ENCODE measurements at regions not wholly inside any gene's neighbourhood (a gene's known extent, or its start where the extent isn't known, plus 50 kb on each side); places are given as distances from the start of the nearest gene placed in this dataset.
"Not testable (repeated sequence)": the region's sequence is repeated elsewhere in the genome, so short reads cannot be mapped to it uniquely, and the experiment has no call there.

DNA sequence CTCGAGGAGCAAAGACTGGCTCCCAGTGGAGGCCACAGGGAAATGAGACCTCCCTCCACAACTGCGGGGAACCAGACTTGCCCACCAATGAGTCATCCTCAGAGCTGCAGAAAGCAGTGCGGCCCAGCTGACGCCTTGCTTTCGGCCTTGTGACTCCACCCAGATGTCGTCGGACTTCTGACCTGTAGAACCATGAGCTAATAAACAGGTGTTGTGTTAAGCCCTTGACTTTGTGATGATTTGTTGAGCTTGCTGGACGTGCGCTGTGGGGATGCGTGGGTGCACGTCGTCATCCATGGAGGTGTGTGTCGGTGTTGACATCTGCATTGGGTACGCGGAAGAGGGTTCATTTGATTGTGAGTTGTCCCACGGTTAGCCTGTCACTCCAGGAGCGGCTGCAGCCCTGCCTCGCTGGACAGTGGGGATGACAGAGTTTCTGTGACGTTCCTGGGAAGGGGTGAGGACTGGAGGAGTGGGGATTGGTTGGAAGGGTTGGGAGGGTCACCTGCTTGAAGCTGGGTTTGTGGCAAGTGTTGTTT is 154.1 kb downstream of the SH3BP4 start:
- DNase-seq (ENCODE audit: insufficient read length, low spot score) = no peak
- no peak for FAIRE-seq
- TF ChIP-seq POLR2A (IDR thresholded peaks at IDR 0.05; ENCODE audit: low read depth, low read length) (no peak), SPI1 (IDR thresholded peaks at IDR 0.05; ENCODE audit: low read depth, low read length) (no peak), PAX5 (IDR thresholded peaks at IDR 0.05; ENCODE audit: insufficient read depth, low read length, severe bottlenecking) (no peak), TAF1 (IDR thresholded peaks at IDR 0.05; ENCODE audit: low read depth, low read length) (no peak), POLR2AphosphoS5 (IDR thresholded peaks at IDR 0.05; ENCODE audit: low read depth, low read length) (no peak), POU2F2 (IDR thresholded peaks at IDR 0.05; ENCODE audit: low read depth, low read length) (no peak)

DNA sequence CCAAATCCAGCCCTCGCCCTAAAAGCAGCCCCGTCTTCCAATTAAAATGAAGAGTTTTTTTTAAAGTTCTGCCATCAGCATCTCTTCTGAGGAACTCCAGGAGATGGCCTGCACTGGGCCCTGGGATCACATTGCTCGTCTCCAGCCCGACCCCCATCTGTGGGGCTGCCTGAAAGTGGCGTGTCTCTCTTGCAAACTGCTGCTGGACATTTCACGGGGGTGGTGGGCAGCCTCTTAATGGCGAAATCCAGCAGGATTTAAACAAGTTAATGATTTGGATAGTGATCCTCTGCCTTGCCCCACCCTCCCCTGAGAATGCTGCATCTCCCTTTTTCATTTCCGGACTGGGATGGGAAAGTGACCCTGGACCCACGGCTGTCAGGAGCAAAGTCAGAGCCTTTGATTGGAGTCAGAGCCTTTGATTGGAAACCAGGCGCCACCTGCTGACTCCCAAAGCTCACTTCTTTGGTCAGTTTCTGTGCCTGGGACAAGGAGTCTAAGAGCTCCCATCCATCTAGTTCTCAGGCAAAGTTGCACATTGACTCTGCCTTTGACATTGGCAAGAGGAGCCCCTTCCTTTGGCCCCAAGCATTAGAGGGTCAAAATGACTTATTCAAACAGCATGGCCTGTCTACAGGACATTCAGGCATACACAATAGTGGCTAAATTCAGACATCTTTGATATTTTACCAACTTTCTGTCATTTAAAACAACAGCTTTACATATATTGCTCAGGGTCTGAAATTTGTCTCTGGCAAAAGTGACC is 155.2 kb downstream of the SH3BP4 start:
- TF ChIP-seq PAX5 (IDR thresholded peaks at IDR 0.05; ENCODE audit: insufficient read depth, low read length, severe bottlenecking) (no peak), POLR2AphosphoS5 (IDR thresholded peaks at IDR 0.05; ENCODE audit: low read depth, low read length) (no peak), POU2F2 (IDR thresholded peaks at IDR 0.05; ENCODE audit: low read depth, low read length) (no peak), TAF1 (IDR thresholded peaks at IDR 0.05; ENCODE audit: low read depth, low read length) (no peak)
- peak; percentile 18 for DNase-seq (ENCODE audit: insufficient read length, low spot score)
- no peak for FAIRE-seq

DNA sequence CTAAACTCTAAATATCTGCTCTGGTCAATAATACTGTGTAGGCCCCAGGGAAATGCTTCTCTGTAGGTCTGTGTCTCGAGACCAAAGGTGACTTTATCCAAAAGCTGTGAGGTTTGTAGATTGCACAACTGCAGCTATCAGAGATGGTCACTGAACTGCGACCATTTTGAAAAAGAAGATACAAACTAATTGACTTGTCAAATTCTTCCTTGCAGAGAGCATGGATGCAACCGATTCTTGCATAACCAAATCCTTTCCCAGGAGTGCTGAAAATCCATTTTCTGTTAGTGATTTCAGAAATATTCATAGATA is 155.8 kb downstream of the SH3BP4 start:
- TF ChIP-seq SPI1 (IDR thresholded peaks at IDR 0.05; ENCODE audit: low read depth, low read length) (no peak), TAF1 (IDR thresholded peaks at IDR 0.05; ENCODE audit: low read depth, low read length) (no peak), PAX5 (IDR thresholded peaks at IDR 0.05; ENCODE audit: insufficient read depth, low read length, severe bottlenecking) (no peak), POLR2AphosphoS5 (IDR thresholded peaks at IDR 0.05; ENCODE audit: low read depth, low read length) (no peak), POLR2A (IDR thresholded peaks at IDR 0.05; ENCODE audit: low read depth, low read length) (no peak), POU2F2 (IDR thresholded peaks at IDR 0.05; ENCODE audit: low read depth, low read length) (no peak)
- FAIRE-seq = no peak
- DNase-seq (ENCODE audit: insufficient read length, low spot score) = no peak

DNA sequence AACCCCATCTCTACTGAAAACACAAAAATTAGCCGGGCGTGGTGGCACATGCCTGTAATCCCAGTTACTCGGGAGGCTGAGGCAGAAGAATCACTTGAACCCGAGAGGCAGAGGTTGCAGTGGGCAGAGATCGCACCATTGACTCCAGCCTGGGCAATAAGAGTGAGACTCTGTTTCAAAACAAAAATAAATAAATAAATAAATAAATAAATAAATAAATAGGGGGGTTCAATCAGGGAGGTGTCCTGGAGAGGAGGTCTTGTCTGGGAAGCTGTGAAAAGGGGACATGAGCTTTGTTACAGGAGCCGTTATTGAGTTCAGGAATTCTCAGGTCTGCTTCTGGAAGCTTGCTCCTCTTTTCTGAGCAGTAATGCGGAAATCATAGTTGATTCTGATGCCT is 157.7 kb downstream of the SH3BP4 start:
- not testable (repeated sequence) for DNase-seq (ENCODE audit: insufficient read length, low spot score); FAIRE-seq

DNA sequence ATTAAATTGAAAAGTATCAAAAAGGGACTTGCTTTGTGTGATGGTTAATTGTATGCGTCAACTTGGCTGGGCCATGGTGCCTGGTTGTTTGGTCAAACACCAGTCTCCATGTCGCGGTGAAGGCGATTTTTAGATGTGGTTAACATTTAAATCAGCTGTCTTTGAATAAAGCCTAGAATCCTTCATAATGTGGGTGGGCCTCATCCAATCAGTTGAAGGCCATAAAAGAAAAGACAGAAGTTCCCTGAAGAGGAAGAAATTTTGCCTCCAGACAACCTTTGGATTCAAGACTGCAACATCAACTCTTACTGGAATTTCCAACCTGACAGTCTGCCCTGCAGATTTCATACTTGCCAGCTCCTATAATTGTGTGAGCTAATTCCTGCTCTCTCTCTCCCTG is 160.5 kb downstream of the SH3BP4 start:
- FAIRE-seq (no peak), DNase-seq (ENCODE audit: insufficient read length, low spot score) (no peak)
- TF ChIP-seq SPI1 (IDR thresholded peaks at IDR 0.05; ENCODE audit: low read depth, low read length) (no peak), POU2F2 (IDR thresholded peaks at IDR 0.05; ENCODE audit: low read depth, low read length) (no peak), TAF1 (IDR thresholded peaks at IDR 0.05; ENCODE audit: low read depth, low read length) (no peak), PAX5 (IDR thresholded peaks at IDR 0.05; ENCODE audit: insufficient read depth, low read length, severe bottlenecking) (no peak), POLR2A (IDR thresholded peaks at IDR 0.05; ENCODE audit: low read depth, low read length) (no peak), POLR2AphosphoS5 (IDR thresholded peaks at IDR 0.05; ENCODE audit: low read depth, low read length) (no peak)

DNA sequence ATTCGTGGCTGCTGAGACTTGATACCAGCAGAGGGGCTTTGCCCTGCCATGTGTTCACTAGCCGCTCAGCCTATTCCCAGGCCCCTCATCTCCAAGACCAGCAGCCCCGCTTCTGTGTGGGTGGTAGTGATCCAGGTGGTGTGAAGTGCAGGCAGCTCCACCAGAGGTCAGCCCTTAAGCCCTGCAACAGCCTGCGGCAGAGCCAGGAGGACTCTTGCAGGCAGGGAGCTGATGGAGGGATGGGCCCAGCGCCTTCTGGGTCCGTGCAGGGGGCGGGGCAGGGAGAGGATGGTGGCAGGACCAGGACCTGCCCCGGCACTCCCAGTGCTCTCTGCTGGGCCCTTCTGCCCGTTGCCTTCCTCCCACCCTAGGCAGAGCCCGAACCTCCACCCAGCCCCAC is 162.0 kb downstream of the SH3BP4 start:
- no peak for DNase-seq (ENCODE audit: insufficient read length, low spot score)
- no peak for FAIRE-seq
- TF ChIP-seq POLR2A (IDR thresholded peaks at IDR 0.05; ENCODE audit: low read depth, low read length) (no peak), TAF1 (IDR thresholded peaks at IDR 0.05; ENCODE audit: low read depth, low read length) (no peak), PAX5 (IDR thresholded peaks at IDR 0.05; ENCODE audit: insufficient read depth, low read length, severe bottlenecking) (no peak), POU2F2 (IDR thresholded peaks at IDR 0.05; ENCODE audit: low read depth, low read length) (no peak), SPI1 (IDR thresholded peaks at IDR 0.05; ENCODE audit: low read depth, low read length) (no peak), POLR2AphosphoS5 (IDR thresholded peaks at IDR 0.05; ENCODE audit: low read depth, low read length) (no peak)

DNA sequence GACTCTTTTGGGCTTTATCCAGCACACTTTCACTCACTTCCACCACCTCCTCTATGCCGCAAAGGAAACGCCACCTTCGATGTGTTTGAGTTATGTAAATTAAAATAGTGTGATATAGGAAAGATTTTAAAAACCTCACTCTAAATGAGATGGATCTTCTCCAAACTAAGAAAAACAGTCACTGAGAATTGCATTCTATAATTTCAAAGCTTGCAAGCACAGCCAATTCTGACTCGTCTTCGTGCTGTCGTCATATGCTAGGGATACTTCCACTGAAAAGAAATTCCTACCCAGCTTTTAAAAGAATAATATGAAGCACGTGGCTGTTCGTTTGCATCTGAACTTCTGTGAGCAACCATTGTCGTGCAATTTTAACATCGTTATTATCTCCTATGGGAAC is 162.5 kb downstream of the SH3BP4 start:
- TF ChIP-seq POLR2AphosphoS5 (IDR thresholded peaks at IDR 0.05; ENCODE audit: low read depth, low read length) (no peak), POLR2A (IDR thresholded peaks at IDR 0.05; ENCODE audit: low read depth, low read length) (no peak), SPI1 (IDR thresholded peaks at IDR 0.05; ENCODE audit: low read depth, low read length) (no peak), PAX5 (IDR thresholded peaks at IDR 0.05; ENCODE audit: insufficient read depth, low read length, severe bottlenecking) (no peak), POU2F2 (IDR thresholded peaks at IDR 0.05; ENCODE audit: low read depth, low read length) (no peak), TAF1 (IDR thresholded peaks at IDR 0.05; ENCODE audit: low read depth, low read length) (no peak)
- no peak for DNase-seq (ENCODE audit: insufficient read length, low spot score)
- FAIRE-seq = no peak

DNA sequence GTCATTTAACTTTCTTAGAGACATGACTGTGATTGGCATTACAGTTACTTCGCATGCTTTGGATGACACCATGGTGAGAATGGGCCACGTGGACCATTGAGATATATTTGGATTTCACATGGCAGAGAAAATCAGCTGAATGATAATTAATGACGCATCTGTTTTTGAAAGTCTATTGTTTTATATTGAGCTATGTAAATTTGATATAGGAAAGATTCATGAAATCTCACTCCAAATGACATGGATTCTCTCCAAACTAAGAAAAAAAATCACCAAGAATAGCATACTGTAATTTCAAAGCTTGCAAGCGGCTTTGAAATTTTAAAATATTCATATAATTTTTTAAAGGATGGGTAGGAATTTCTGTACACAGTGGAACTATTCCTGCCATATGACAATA is 163.7 kb downstream of the SH3BP4 start:
- TF ChIP-seq TAF1 (IDR thresholded peaks at IDR 0.05; ENCODE audit: low read depth, low read length) (no peak), POLR2AphosphoS5 (IDR thresholded peaks at IDR 0.05; ENCODE audit: low read depth, low read length) (no peak), POU2F2 (IDR thresholded peaks at IDR 0.05; ENCODE audit: low read depth, low read length) (no peak), PAX5 (IDR thresholded peaks at IDR 0.05; ENCODE audit: insufficient read depth, low read length, severe bottlenecking) (no peak), SPI1 (IDR thresholded peaks at IDR 0.05; ENCODE audit: low read depth, low read length) (no peak), POLR2A (IDR thresholded peaks at IDR 0.05; ENCODE audit: low read depth, low read length) (no peak)
- FAIRE-seq = no peak
- no peak for DNase-seq (ENCODE audit: insufficient read length, low spot score)

DNA sequence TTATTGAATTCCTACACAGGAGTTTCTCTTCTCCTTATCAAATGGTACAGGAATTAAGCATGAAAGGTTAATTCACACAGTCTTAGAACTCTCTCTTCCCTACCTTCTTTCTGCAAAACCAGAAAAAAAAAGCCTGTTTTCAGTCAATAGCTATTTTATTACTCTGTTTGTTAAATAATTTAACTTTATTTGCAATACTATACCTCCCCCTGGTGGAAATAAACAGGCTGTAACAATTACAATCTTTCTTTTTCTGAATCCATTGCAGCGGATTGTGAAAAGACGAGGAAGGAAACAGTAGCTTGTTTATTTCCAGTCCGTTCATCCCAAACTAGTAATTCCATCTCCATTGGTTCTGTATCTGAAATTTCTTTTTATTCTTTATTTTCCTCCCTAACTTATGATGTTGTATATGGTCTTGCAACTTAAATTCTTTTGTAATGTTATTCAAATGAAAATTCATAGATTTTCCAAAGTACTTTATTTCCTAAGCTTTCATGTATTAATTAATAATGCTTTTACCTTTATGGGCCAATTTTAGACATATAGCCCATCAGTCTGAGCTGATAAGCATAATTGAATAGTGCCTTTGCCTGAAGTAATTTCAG is 165.2 kb downstream of the SH3BP4 start:
- FAIRE-seq = no peak
- no peak for DNase-seq (ENCODE audit: insufficient read length, low spot score)
- TF ChIP-seq PAX5 (IDR thresholded peaks at IDR 0.05; ENCODE audit: insufficient read depth, low read length, severe bottlenecking) (no peak), SPI1 (IDR thresholded peaks at IDR 0.05; ENCODE audit: low read depth, low read length) (no peak), POU2F2 (IDR thresholded peaks at IDR 0.05; ENCODE audit: low read depth, low read length) (no peak), TAF1 (IDR thresholded peaks at IDR 0.05; ENCODE audit: low read depth, low read length) (no peak), POLR2A (IDR thresholded peaks at IDR 0.05; ENCODE audit: low read depth, low read length) (no peak), POLR2AphosphoS5 (IDR thresholded peaks at IDR 0.05; ENCODE audit: low read depth, low read length) (no peak)

DNA sequence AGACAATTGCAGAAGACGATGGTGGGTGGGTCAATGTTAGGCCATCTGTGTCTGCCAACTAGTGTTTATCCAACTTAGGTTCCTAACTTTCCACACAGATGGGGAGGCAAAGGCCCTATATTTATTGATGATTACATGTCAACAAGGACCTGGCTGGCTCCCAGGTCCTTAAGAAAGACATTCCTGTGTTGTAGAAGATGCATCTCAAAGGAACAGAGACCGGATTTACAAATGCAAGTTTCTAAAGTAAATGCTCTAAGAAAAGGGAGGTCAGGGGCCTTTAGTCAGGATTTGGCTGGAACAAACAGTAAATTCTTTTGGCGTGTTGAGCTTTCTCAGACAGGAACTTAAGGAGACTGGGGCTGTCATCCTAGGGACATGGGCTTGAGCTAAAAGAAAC is 175.0 kb downstream of the SH3BP4 start:
- FAIRE-seq (no peak), DNase-seq (ENCODE audit: insufficient read length, low spot score) (no peak)
- no peak for TF ChIP-seq PAX5 (IDR thresholded peaks at IDR 0.05; ENCODE audit: insufficient read depth, low read length, severe bottlenecking)
- no peak for TF ChIP-seq SPI1 (IDR thresholded peaks at IDR 0.05; ENCODE audit: low read depth, low read length)
- no peak for TF ChIP-seq POLR2A (IDR thresholded peaks at IDR 0.05; ENCODE audit: low read depth, low read length)
- TF ChIP-seq TAF1 (IDR thresholded peaks at IDR 0.05; ENCODE audit: low read depth, low read length) = no peak
- TF ChIP-seq POLR2AphosphoS5 (IDR thresholded peaks at IDR 0.05; ENCODE audit: low read depth, low read length) = no peak
- TF ChIP-seq POU2F2 (IDR thresholded peaks at IDR 0.05; ENCODE audit: low read depth, low read length) = no peak

Data from GM12891 (cell line).